ENCODE measurements at regions not wholly inside any gene's neighbourhood (a gene's known extent, or its start where the extent isn't known, plus 50 kb on each side); places are given as distances from the start of the nearest gene placed in this dataset.
A peak's percentile ranks its signal among the peaks of the same experiment; 100 is the strongest.
"Not testable (repeated sequence)": the region's sequence is repeated elsewhere in the genome, so short reads cannot be mapped to it uniquely, and the experiment has no call there.

- no peak overlapping the region for H3K27ac ChIP-seq (ENCODE audit: extremely low read length, insufficient read depth, low read length)
- ATAC-seq (no peak), FAIRE-seq (no peak), DNase-seq (ENCODE audit: low spot score) (no peak)
- in situ Hi-C loops (cut with HindIII; ENCODE audit: extremely low pct_ligation_motif_present, low pct_unique_long_range_greater_than_20kb), result no loop called here
- H3K4me3 ChIP-seq (replicated peaks in 1 of 3; ENCODE audit: insufficient read depth in 1 of 3, low read depth in 2 of 3, low read length in 3 of 3), result no peak overlapping the region
- TF ChIP-seq ZBTB14 (CRISPR knock-in tag; IDR thresholded peaks at IDR 0.05) (no peak), CREB1 (IDR thresholded peaks at IDR 0.05) (peak; percentile 11; the same call in 1 of the 2 replicates), CREB1 (CRISPR knock-in tag; IDR thresholded peaks at IDR 0.05) (no peak)
- no peaks in the 10 kb centered on the region for H4K20me1 ChIP-seq (ENCODE audit: insufficient read depth, low read length)
- intact Hi-C loops (cut with micrococcal nuclease; ENCODE audit: unreplicated experiment), result no loop called here
- BruUV-seq (replicated peaks), result no TSS peak
- H2AFZ ChIP-seq (ENCODE audit: low read length), result no peak overlapping the region
- CTCF ChIA-PET (ENCODE audit: low intra/inter-chr PET ratio, low total read pairs), result no interaction called here
- no peaks in the 10 kb centered on the region for H3K27me3 ChIP-seq (ENCODE audit: control insufficient read depth in 1 of 2, insufficient read depth in 2 of 2, low read length in 2 of 2)
- H3K79me2 ChIP-seq (ENCODE audit: insufficient read depth, low read length), result no peaks in the 10 kb centered on the region
- POLR2A ChIA-PET, result no interaction called here
- no peaks in the 10 kb centered on the region for H3K9me3 ChIP-seq (ENCODE audit: low read length)
- no peak overlapping the region for H3K9ac ChIP-seq (ENCODE audit: insufficient read depth, low read depth, low read length)
- WGBS (ENCODE audit: low lambda C conversion rate), result 3% methylated on average over 6 of the region's 6 CpGs
- no peaks in the 10 kb centered on the region for H3K36me3 ChIP-seq (replicated peaks in 1 of 2; ENCODE audit: control insufficient read depth in 1 of 2, insufficient read depth in 2 of 2, low read length in 2 of 2)
- H3K4me1 ChIP-seq (ENCODE audit: insufficient read depth, low read length), result no peaks in the 10 kb centered on the region
- H3K4me2 ChIP-seq (ENCODE audit: low read depth, low read length), result no peak overlapping the region
These were observed 147.4 kb downstream of the C12orf75 start for GRCh38 chr12:105477873-105478272.

- in situ Hi-C loops (cut with HindIII; ENCODE audit: extremely low pct_ligation_motif_present, low pct_unique_long_range_greater_than_20kb); DNase-seq (ENCODE audit: low spot score); H4K20me1 ChIP-seq (ENCODE audit: insufficient read depth, low read length); FAIRE-seq; ATAC-seq; H3K4me1 ChIP-seq (ENCODE audit: insufficient read depth, low read length); H3K9ac ChIP-seq (ENCODE audit: insufficient read depth, low read depth, low read length); H3K27me3 ChIP-seq (ENCODE audit: control insufficient read depth in 1 of 2, insufficient read depth in 2 of 2, low read length in 2 of 2); H3K4me3 ChIP-seq (replicated peaks in 1 of 3; ENCODE audit: insufficient read depth in 1 of 3, low read depth in 2 of 3, low read length in 3 of 3); H3K9me3 ChIP-seq (ENCODE audit: low read length); CTCF ChIA-PET (ENCODE audit: low intra/inter-chr PET ratio, low total read pairs); intact Hi-C loops (cut with micrococcal nuclease; ENCODE audit: unreplicated experiment); POLR2A ChIA-PET; H3K36me3 ChIP-seq (replicated peaks in 1 of 2; ENCODE audit: control insufficient read depth in 1 of 2, insufficient read depth in 2 of 2, low read length in 2 of 2); H2AFZ ChIP-seq (ENCODE audit: low read length); H3K4me2 ChIP-seq (ENCODE audit: low read depth, low read length); BruUV-seq (replicated peaks); H3K27ac ChIP-seq (ENCODE audit: extremely low read length, insufficient read depth, low read length); H3K79me2 ChIP-seq (ENCODE audit: insufficient read depth, low read length): not testable (repeated sequence)
- 51% methylated on average over 8 of the region's 9 CpGs for WGBS (ENCODE audit: low lambda C conversion rate)
These were observed 148.3 kb downstream of the C12orf75 start for GRCh38 chr12:105478788-105479187.
